Thyroid gland (tissue), 4 donors: ENCODE measurements at regions not wholly inside any gene's neighbourhood (a gene's known extent, or its start where the extent isn't known, plus 50 kb on each side); places are given as distances from the start of the nearest gene placed in this dataset.

Experiments used
- CTCF ChIP-seq, 6 experiments: fragments of 200-600 bp in 3 of 6; fragments of 450-650 bp in 3 of 6; sonication (generic) in 3 of 6; IDR thresholded peaks; one replicate each; pipeline ENCODE4 v1.5.1; 2016 to 2019; ENCODE audit warnings: antibody characterized with exemption in 6 of 6, mild to moderate bottlenecking in 2 of 6, inconsistent platforms in 1 of 6, moderate library complexity in 1 of 6
- POLR2A ChIP-seq, 2 donors: fragments of 450-650 bp; IDR thresholded peaks; one replicate each; pipeline ENCODE4 v1.6.1; 2017; ENCODE audit warnings: antibody characterized with exemption in 2 of 2, mild to moderate bottlenecking in 2 of 2, moderate library complexity in 1 of 2

GRCh38 chr2:39558906-39559305 is 106.8 kb upstream of the TMEM178A start:
- TF ChIP-seq CTCF (IDR thresholded peaks at IDR 0.05) (no peak), POLR2A (IDR thresholded peaks at IDR 0.05) (no peak)
